ENCODE measurements at regions not wholly inside any gene's neighbourhood (a gene's known extent, or its start where the extent isn't known, plus 50 kb on each side); places are given as distances from the start of the nearest gene placed in this dataset.

- no peak for DNase-seq
Observed at GRCh38 chr1:221638595-221638994, 103.3 kb downstream of the DUSP10 start.

- no peak for DNase-seq
Observed at GRCh38 chr1:221641811-221642210, 100.1 kb downstream of the DUSP10 start.

DNA sequence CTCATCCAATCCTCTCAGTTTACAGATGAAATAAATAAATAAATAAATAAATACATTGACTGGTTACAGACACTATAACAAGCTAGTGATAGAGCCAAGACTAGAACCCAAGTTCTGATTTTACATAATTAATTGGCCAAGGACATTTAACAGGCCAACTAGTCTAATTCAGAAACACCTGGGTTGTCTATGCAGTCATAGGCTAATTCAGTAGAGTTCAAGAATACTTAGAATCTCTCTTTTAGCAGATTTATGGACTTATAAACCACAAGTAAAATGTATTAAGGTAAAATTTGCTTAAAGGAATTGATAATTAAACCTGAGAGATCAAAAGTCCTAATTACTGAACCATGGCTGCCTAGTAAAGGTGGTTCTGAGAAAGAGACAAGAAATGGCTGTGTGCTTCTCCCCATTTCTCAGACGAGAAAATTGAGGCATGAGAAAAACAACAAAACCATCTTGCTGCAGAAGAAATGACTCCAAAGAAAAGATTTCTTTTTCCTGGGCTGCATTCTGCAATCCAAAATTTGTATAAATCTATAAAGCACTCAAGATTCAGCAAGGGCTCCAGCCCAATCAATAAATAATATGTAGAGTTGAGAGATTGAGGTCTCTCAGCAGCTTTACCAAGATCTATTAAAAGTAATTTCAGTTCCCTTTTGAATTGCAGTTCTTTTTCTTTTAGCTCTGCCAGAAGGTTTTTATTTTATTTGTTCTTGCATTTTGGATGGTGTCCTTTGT lies 98.3 kb downstream of the DUSP10 start:
- no peak for DNase-seq

GRCh38 chr1:221644145-221644448 lies 97.8 kb downstream of the DUSP10 start:
- no peak for DNase-seq

DNA sequence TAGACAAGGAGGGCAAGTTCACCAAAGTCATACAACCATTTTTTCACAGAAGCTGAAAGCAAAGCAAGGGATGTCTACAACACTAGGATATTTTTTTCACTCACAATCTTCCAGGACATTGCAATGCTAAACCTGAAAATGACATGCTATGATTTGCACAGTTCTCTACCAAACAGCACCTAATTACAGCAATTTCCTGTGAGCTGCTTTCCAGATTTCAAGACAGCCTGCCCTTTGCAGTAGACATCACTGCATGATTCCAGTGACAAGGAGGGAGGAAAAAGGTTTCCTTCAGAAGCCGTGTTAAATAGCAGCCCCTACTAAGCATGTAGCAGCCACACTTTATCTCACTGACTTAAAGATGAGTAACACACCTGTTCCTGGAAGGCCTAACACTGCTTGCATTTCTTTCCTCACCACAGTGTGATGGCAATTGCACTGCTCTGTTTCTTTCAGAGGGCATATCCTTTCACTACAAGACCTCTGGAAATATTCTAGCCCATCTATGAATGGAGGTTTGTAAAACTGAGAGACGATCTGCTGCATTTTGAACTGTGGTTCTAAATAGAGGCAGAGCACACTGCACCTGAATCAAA lies 97.1 kb downstream of the DUSP10 start:
- no peak for DNase-seq

DNA sequence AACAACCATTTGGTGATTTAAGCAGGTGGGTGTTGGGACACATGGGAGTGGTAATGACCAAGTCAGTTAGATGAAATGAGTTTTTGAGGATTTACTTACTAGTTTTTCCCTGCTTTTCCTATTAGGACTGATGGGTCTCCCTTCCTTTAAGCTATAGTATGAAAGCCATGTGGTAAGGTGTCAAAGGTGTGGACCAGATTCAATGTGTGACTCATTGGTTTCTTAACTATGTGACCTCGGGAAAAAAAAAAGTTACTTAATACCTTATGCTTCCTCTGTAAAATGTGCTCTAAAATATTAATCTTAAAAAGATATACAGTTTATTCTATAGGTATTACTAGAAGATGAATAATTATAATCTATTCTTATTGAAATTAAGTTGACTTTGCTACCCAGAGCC lies 93.7 kb downstream of the DUSP10 start:
- no peak for DNase-seq
